Loucy (cell line): ENCODE measurements at regions not wholly inside any gene's neighbourhood (a gene's known extent, or its start where the extent isn't known, plus 50 kb on each side); places are given as distances from the start of the nearest gene placed in this dataset.

Experiments
- H2AFZ ChIP-seq: fragments of 200-600 bp; sonication (generic); 2 replicates; pipeline ENCODE4 v1.6.0; 2016; ENCODE audit warnings: antibody characterized with exemption, mild to moderate bottlenecking, low read length, moderate library complexity
- H3F3A ChIP-seq: fragments of 200-600 bp; 2 replicates; pipeline ENCODE4 v1.6.0; 2016; ENCODE audit warnings: antibody characterized with exemption, low read depth, mild to moderate bottlenecking
- H3K27me3 ChIP-seq: fragments of 200-600 bp; sonication (generic); 2 replicates; pipeline ENCODE4 v1.6.1; 2014; ENCODE audit warnings: low read length, mild to moderate bottlenecking; ENCODE audit not compliant: insufficient read depth, poor library complexity, severe bottlenecking
- H3K36me3 ChIP-seq: fragments of 200-600 bp; sonication (generic); 2 replicates; pipeline ENCODE4 v1.6.1; 2016; ENCODE audit warnings: low read length; ENCODE audit not compliant: insufficient read depth
- H3K4me1 ChIP-seq: fragments of 200-600 bp; sonication (generic); 2 replicates; pipeline ENCODE4 v1.5.1; 2014; ENCODE audit warnings: low read length, mild to moderate bottlenecking; ENCODE audit not compliant: insufficient read depth, poor library complexity, severe bottlenecking
- H3K4me2 ChIP-seq: fragments of 200-600 bp; sonication (generic); 2 replicates; pipeline ENCODE4 v1.6.0; 2014; ENCODE audit warnings: antibody characterized with exemption, low read length, low read depth, mild to moderate bottlenecking; ENCODE audit not compliant: poor library complexity, severe bottlenecking
- H3K4me3 ChIP-seq: fragments of 200-600 bp; sonication (generic); 2 replicates; pipeline ENCODE4 v1.5.1; 2014; ENCODE audit warnings: low read length, mild to moderate bottlenecking, mixed read lengths; ENCODE audit not compliant: poor library complexity, severe bottlenecking
- H3K79me2 ChIP-seq: fragments of 200-600 bp; sonication (generic); 2 replicates; pipeline ENCODE4 v1.6.1; 2014; ENCODE audit warnings: low read length; ENCODE audit not compliant: insufficient read depth
- H3K9ac ChIP-seq: fragments of 200-600 bp; sonication (generic); 2 replicates; pipeline ENCODE4 v1.6.0; 2014; ENCODE audit warnings: mild to moderate bottlenecking, low read depth, low read length, moderate library complexity; ENCODE audit not compliant: poor library complexity, severe bottlenecking
- H3K9me2 ChIP-seq: fragments of 200-600 bp; sonication (generic); replicated peaks from 2 replicates; pipeline ENCODE4 v1.6.1; 2016; ENCODE audit warnings: low read depth, low read length, mixed read lengths
- H3K9me3 ChIP-seq: fragments of 200-600 bp; sonication (generic); 2 replicates; pipeline ENCODE4 v1.6.1; 2014; ENCODE audit warnings: mild to moderate bottlenecking, antibody characterized with exemption, low read length, low read depth; ENCODE audit not compliant: insufficient read depth
- H4K20me1 ChIP-seq: fragments of 200-600 bp; sonication (generic); 2 replicates; pipeline ENCODE4 v1.6.0; 2014; ENCODE audit warnings: antibody characterized with exemption, low read length, mild to moderate bottlenecking; ENCODE audit not compliant: insufficient read depth, poor library complexity, severe bottlenecking
- CTCF ChIP-seq: fragments of 200-600 bp; sonication (generic); conservative IDR thresholded peaks from 2 replicates; pipeline ENCODE4 v1.5.1; 2014; ENCODE audit warnings: mild to moderate bottlenecking, antibody characterized with exemption, low read length
- EZH2phosphoT487 ChIP-seq: fragments of 200-600 bp; IDR thresholded peaks from 2 replicates; pipeline ENCODE4 v1.6.1; 2018; ENCODE audit warnings: antibody characterized with exemption, mild to moderate bottlenecking, moderate library complexity, borderline replicate concordance

DNA sequence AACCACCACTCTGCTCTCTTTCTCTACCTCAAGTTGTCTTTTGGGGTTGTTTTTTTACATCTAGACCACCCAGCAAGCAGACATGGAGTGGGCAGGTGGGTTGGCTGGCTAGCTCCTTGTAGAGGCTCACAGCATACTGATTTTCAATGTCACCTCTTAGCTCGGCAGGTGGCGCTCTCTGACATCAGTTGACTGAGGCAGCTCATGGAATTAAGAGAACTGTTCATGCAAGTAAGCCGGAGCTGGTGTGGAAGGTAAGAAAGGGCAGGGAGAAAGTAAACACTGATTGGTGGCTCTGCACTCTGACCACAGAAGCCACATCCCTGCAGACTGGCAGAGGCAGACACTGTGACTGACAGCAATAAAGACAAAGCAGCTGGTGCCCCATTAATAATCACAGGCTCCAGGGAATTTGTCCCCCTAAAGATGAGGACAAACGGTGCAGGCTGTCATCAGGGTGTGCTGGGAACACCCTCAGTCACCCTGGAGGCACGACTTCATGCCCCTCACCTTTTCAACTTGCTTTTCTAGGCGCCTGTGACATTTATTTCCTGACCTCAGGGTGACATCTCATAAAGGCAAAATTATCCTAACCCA lies 226.8 kb downstream of the LMX1A start:
- peaks cover 5% of the 10 kb centered on the region for H3K4me1 ChIP-seq
- no peak overlapping the region for H3K4me2 ChIP-seq
- no peak for TF ChIP-seq EZH2phosphoT487
- peak; percentile 90 for TF ChIP-seq CTCF
- no peaks in the 10 kb centered on the region for H3K79me2 ChIP-seq
- no peak overlapping the region for H3K9ac ChIP-seq
- H3K36me3 ChIP-seq: no peaks in the 10 kb centered on the region
- H3K9me2 ChIP-seq: no peaks in the 10 kb centered on the region
- no peaks in the 10 kb centered on the region for H3K27me3 ChIP-seq
- H4K20me1 ChIP-seq: no peaks in the 10 kb centered on the region
- no peaks in the 10 kb centered on the region for H3K9me3 ChIP-seq
- no peak overlapping the region for H2AFZ ChIP-seq
- no peaks in the 10 kb centered on the region for H3F3A ChIP-seq
- no peak overlapping the region for H3K4me3 ChIP-seq

- no peak overlapping the region for H3K4me2 ChIP-seq
- no peaks in the 10 kb centered on the region for H3K9me3 ChIP-seq
- no peaks in the 10 kb centered on the region for H3F3A ChIP-seq
- H3K4me1 ChIP-seq: peaks cover under 1% of the 10 kb centered on the region
- H3K27me3 ChIP-seq: no peaks in the 10 kb centered on the region
- no peaks in the 10 kb centered on the region for H4K20me1 ChIP-seq
- H3K79me2 ChIP-seq: no peaks in the 10 kb centered on the region
- TF ChIP-seq CTCF (no peak), EZH2phosphoT487 (no peak)
- H3K4me3 ChIP-seq: no peak overlapping the region
- H3K9ac ChIP-seq: no peak overlapping the region
- H2AFZ ChIP-seq: no peak overlapping the region
- no peaks in the 10 kb centered on the region for H3K36me3 ChIP-seq
- no peaks in the 10 kb centered on the region for H3K9me2 ChIP-seq
These were observed 231.7 kb downstream of the LMX1A start for GRCh38 chr1:165124772-165125171.

DNA sequence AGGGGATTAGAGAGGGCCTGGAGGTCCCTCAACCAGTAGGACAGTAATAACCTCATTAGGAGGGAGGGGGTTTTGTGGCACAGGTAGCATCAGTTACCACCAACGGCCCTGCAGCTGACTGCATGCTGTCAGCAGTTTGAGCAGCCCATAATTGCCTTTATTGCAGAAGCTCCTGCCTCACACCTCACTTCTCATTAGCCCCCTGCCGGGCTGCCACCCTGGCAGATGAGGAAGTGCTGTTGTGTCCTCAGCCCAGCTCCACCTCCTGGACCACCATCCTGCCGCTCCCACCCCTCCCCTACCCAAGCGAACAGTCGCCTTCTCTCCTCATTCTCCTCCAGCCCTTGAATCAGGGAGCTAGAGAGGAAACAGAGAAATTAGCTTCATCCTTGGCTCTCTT lies 237.4 kb downstream of the LMX1A start:
- Histone ChIP-seq H3K9me2 (no peaks in the 10 kb centered on the region), H3K36me3 (no peaks in the 10 kb centered on the region), H3K27me3 (no peaks in the 10 kb centered on the region), H3K9me3 (no peaks in the 10 kb centered on the region), H3K4me3 (no peak overlapping the region), H3K9ac (no peak overlapping the region), H3K4me1 (no peaks in the 10 kb centered on the region), H3K79me2 (no peaks in the 10 kb centered on the region), H3F3A (no peaks in the 10 kb centered on the region), H4K20me1 (no peaks in the 10 kb centered on the region), H3K4me2 (no peak overlapping the region), H2AFZ (no peak overlapping the region)
- TF ChIP-seq CTCF (no peak), EZH2phosphoT487 (no peak)
